ENCODE measurements at regions not wholly inside any gene's neighbourhood (a gene's known extent, or its start where the extent isn't known, plus 50 kb on each side); places are given as distances from the start of the nearest gene placed in this dataset.
"Not testable (repeated sequence)": the region's sequence is repeated elsewhere in the genome, so short reads cannot be mapped to it uniquely, and the experiment has no call there.

- no peak for DNase-seq
These were observed 185.1 kb upstream of the KLF6 start for GRCh38 chr10:3969876-3970666.

- no peak for DNase-seq
These were observed 183.7 kb upstream of the KLF6 start for GRCh38 chr10:3968727-3969126.

- no peak for DNase-seq
These were observed 179.5 kb upstream of the KLF6 start for GRCh38 chr10:3964516-3964915.

- no peak for DNase-seq
These were observed 178.2 kb upstream of the KLF6 start for GRCh38 chr10:3963191-3963673.

- no peak for DNase-seq
These were observed 176.1 kb upstream of the KLF6 start for GRCh38 chr10:3961082-3961481.

GRCh38 chr10:3960496-3960895, 175.5 kb upstream of the KLF6 start:
- no peak for DNase-seq

- no peak for DNase-seq
These were observed 174.6 kb upstream of the KLF6 start for GRCh38 chr10:3959370-3960325.

GRCh38 chr10:3958472-3958996, 173.5 kb upstream of the KLF6 start:
- no peak for DNase-seq

GRCh38 chr10:3955955-3956617, 171.1 kb upstream of the KLF6 start:
- no peak for DNase-seq

- no peak for DNase-seq
These were observed 170.5 kb upstream of the KLF6 start for GRCh38 chr10:3955493-3955892.

- no peak for DNase-seq
These were observed 169.6 kb upstream of the KLF6 start for GRCh38 chr10:3954615-3955014.

- not testable (repeated sequence) for DNase-seq
These were observed 169.0 kb upstream of the KLF6 start for GRCh38 chr10:3954007-3954406.

GRCh38 chr10:3951993-3952392, 167.0 kb upstream of the KLF6 start:
- no peak for DNase-seq

- DNase-seq = no peak
These were observed 165.8 kb upstream of the KLF6 start for GRCh38 chr10:3950676-3951275.

- no peak for DNase-seq
These were observed 164.7 kb upstream of the KLF6 start for GRCh38 chr10:3949711-3950110.

GRCh38 chr10:3948843-3949242, 163.8 kb upstream of the KLF6 start:
- DNase-seq = no peak

GRCh38 chr10:3946234-3947229, 161.5 kb upstream of the KLF6 start:
- no peak for DNase-seq

- DNase-seq = no peak
These were observed 160.0 kb upstream of the KLF6 start for GRCh38 chr10:3945026-3945425.

GRCh38 chr10:3944591-3944990, 159.6 kb upstream of the KLF6 start:
- no peak for DNase-seq

GRCh38 chr10:3943695-3944257, 158.8 kb upstream of the KLF6 start:
- no peak for DNase-seq

- no peak for DNase-seq
These were observed 158.0 kb upstream of the KLF6 start for GRCh38 chr10:3942937-3943489.

All from SIG-M5 (cell line).